PC-9 (cell line): ENCODE measurements at regions not wholly inside any gene's neighbourhood (a gene's known extent, or its start where the extent isn't known, plus 50 kb on each side); places are given as distances from the start of the nearest gene placed in this dataset.

ENCODE experiments used
- EZH2 ChIP-seq: fragments of 200-600 bp; sonication (generic); IDR thresholded peaks from 2 replicates; pipeline ENCODE4 v1.8.0; 2017; ENCODE audit warnings: antibody characterized with exemption, low read depth
- TF ChIP-seq, protein P1 (sequence below): fragments of 200-600 bp; sonication (generic); conservative IDR thresholded peaks from 2 replicates; pipeline ENCODE4 v1.6.1; 2017; ENCODE audit warnings: mixed run types, antibody characterized with exemption, mild to moderate bottlenecking, moderate library complexity

DNA sequence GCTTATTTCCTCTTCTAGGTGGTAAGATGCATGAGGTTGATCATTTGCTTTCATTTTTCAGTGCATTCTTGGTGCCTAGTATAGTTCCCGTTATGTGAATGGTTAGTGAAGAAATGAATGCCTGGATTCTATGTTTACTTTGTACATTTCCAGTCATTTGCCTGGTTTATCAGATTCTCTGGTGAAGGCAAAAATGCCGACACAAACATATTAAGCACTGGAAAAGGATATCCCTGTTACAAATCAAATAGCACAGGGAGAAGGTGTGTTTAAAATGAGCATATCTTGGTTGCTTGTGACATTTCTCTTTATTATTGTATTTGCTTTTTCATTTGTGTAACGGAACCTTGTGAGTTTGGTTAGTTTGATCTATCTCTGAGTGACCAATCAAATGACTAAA, 211.3 kb downstream of the MBL2 start:
- TF ChIP-seq, protein P1, sequence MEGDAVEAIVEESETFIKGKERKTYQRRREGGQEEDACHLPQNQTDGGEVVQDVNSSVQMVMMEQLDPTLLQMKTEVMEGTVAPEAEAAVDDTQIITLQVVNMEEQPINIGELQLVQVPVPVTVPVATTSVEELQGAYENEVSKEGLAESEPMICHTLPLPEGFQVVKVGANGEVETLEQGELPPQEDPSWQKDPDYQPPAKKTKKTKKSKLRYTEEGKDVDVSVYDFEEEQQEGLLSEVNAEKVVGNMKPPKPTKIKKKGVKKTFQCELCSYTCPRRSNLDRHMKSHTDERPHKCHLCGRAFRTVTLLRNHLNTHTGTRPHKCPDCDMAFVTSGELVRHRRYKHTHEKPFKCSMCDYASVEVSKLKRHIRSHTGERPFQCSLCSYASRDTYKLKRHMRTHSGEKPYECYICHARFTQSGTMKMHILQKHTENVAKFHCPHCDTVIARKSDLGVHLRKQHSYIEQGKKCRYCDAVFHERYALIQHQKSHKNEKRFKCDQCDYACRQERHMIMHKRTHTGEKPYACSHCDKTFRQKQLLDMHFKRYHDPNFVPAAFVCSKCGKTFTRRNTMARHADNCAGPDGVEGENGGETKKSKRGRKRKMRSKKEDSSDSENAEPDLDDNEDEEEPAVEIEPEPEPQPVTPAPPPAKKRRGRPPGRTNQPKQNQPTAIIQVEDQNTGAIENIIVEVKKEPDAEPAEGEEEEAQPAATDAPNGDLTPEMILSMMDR: no peak
- TF ChIP-seq EZH2: no peak
